GM12892 (cell line): ENCODE measurements at regions not wholly inside any gene's neighbourhood (a gene's known extent, or its start where the extent isn't known, plus 50 kb on each side); places are given as distances from the start of the nearest gene placed in this dataset.

Experiments used
- DNase-seq: peaks from one replicate; pipeline ENCODE4 v3.0.0; 2011; ENCODE audit not compliant: insufficient read length
- FAIRE-seq: peaks from 2 replicates; lab custom pipeline; 2011; peaks lifted over from hg19 to GRCh38; lab: Jason Lieb, UNC
- POLR2A ChIP-seq: IDR thresholded peaks from 2 replicates; pipeline ENCODE4 v1.6.1; 2011; ENCODE audit warnings: low read depth, low read length, control low read depth
- POLR2AphosphoS5 ChIP-seq: IDR thresholded peaks from 2 replicates; pipeline ENCODE4 v1.6.1; 2011; ENCODE audit warnings: low read depth, low read length, control low read depth
- TAF1 ChIP-seq: IDR thresholded peaks from 2 replicates; pipeline ENCODE4 v1.6.1; 2011; ENCODE audit warnings: low read depth, mild to moderate bottlenecking, control low read depth, low read length, borderline replicate concordance

- FAIRE-seq (no peak), DNase-seq (no peak)
- no peak for TF ChIP-seq POLR2AphosphoS5
Measured at GRCh38 chr7:85641331-85641730, 454.5 kb upstream of the SEMA3D start.

- TF ChIP-seq POLR2AphosphoS5 (no peak), POLR2A (no peak), TAF1 (no peak)
- FAIRE-seq, result no peak
- no peak for DNase-seq
Measured at GRCh38 chr7:85638394-85638793, 451.5 kb upstream of the SEMA3D start.

DNA sequence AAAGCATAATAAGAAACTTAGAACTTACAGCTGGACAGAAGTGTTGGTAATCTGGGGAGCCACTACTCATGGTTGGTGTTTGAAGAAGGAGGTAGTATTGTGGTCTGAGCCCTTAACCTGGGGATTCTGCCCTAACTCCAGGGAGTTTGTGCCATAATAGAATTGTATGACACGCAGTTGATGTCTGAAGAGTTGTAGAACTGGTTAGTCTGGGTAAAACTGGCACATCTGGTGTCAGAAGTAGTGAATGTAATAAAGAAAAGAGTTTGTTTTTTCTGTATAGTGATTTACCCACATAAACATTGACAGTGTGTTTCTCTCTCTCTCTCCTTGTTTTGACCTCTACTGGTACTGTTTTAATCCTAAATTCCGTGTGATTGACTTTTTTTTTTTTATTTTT, 448.1 kb upstream of the SEMA3D start:
- no peak for TF ChIP-seq POLR2AphosphoS5
- TF ChIP-seq TAF1, result no peak
- TF ChIP-seq POLR2A, result no peak
- DNase-seq, result no peak
- no peak for FAIRE-seq

DNA sequence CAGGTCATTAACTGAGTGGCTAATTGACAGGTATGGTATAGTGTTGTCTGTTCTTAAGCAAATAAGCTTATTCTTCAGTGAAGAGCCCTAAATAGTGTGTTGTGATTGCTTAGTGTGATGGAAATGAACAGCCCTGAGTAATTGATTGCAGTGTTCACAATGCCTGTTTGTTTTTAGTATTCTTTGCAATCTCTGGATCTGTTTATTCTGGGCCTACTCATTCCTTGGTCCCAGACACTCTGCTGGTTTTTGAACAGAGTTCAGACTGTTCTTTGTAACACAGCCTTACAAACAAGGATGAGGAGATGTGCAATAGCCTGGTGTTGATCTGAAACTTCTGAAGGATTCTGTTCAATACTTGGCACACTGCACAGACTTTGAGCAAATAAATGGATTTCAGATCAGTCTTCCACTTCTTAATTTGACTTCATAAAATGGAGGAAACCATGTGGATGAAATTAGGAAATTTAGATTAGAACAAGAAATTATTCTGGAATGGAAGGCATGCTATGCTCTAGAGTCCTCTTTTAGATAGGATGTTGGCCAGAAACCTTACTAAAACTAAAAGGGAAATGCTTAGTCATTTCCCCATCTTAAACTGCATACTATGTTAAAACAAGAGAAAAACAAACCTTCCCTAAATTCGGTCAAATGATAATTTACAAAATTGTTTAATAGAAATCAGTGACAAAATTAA, 444.2 kb upstream of the SEMA3D start:
- DNase-seq (no peak), FAIRE-seq (no peak)
- TF ChIP-seq POLR2AphosphoS5 (no peak), TAF1 (no peak), POLR2A (no peak)

GRCh38 chr7:85627791-85628586, 441.1 kb upstream of the SEMA3D start:
- DNase-seq (no peak), FAIRE-seq (no peak)
- TF ChIP-seq POLR2A, result no peak
- TF ChIP-seq TAF1, result no peak
- TF ChIP-seq POLR2AphosphoS5, result no peak

DNA sequence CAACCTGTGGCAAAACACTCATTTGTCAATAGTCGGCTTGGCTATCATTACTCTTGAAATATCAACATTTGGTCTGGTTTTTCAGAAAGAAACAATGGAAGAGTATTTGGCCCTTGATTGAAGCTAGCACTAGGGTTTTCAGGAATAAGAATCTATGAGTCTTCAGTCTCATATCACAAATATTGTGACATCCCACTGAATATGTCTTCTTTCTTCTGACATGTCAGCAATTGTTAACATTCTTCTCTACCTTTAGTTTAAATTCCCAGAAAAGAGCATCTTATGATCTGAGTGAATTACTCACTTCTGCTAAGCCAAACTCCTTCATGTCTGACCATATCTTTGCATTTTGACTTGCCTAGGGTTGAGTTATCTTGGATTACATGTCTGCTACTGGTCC, 435.2 kb upstream of the SEMA3D start:
- FAIRE-seq (no peak), DNase-seq (no peak)
- no peak for TF ChIP-seq POLR2A
- TF ChIP-seq POLR2AphosphoS5, result no peak
- TF ChIP-seq TAF1, result no peak

- no peak for FAIRE-seq
- no peak for DNase-seq
Measured at GRCh38 chr7:85620936-85621685, 434.3 kb upstream of the SEMA3D start.

DNA sequence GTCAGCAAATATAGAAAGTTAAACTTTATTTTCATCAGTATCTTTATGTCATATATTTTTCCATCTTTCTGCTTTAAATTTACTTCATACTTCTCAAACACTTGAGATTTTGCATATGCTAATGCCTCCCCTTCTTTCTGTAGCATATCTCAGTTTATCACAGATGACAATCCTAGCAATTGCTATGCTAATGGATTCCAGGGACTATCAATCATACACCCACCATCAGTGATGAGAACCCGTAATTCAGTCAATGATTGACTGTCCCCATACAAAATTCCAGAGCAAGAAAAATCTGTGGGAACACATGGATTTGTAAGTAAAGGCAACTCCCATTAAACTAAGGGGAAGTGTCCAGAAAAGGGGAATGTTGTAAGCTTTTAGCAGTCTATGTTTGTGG, 432.4 kb upstream of the SEMA3D start:
- TF ChIP-seq POLR2AphosphoS5 (no peak), POLR2A (no peak), TAF1 (no peak)
- no peak for FAIRE-seq
- no peak for DNase-seq

More at GRCh38 chr7:85620936-85621685, 434.3 kb upstream of the SEMA3D start:
- no peak for TF ChIP-seq POLR2AphosphoS5
- no peak for TF ChIP-seq POLR2A

DNA sequence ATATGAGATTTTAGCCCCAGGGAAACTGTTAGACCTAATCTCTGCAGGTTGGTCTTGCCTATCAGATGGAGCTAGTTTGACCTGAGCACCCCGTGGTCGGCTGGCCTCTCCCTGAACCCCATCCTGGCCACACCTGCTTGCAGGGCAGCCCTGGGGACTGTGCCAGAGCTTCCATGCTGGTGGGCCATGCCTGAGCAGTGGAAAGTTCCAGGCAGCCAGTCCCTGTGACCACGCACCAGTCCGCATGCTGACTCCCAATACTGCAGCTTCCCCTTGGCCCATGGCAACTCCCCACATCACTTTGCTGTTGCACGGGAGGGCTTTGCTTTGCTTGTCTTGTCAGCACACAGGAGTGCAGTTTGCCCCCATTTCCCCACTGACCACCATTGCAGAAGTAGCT, 427.8 kb upstream of the SEMA3D start:
- no peak for DNase-seq
- TF ChIP-seq POLR2A, result no peak
- no peak for TF ChIP-seq TAF1
- TF ChIP-seq POLR2AphosphoS5, result no peak
- no peak for FAIRE-seq

- TF ChIP-seq POLR2AphosphoS5, result no peak
- no peak for TF ChIP-seq POLR2A
- TF ChIP-seq TAF1, result no peak
- no peak for FAIRE-seq
Measured at GRCh38 chr7:85612514-85612913, 425.7 kb upstream of the SEMA3D start.

DNA sequence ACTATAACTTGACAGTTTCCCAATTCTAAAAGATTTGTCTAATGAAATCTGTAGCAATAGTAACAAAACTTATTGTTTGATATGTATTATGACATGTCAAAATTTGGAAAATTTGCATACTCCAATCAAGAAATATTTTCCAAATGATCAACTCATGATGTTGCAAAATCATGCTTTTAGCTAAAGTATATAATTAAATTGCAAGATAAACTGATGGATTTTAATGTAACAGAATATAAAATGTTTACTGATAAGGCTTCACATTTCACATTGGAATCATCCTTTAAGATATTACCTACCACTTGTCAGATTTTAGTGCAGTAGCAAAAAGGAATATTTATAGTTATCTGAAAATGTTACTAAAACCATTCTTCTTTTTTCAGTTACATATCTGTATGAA, 421.9 kb upstream of the SEMA3D start:
- FAIRE-seq, result no peak
- no peak for DNase-seq

More at GRCh38 chr7:85612514-85612913, 425.7 kb upstream of the SEMA3D start:
- no peak for DNase-seq

More for the DNA sequence above, 421.9 kb upstream of the SEMA3D start:
- TF ChIP-seq POLR2AphosphoS5, result no peak
- no peak for TF ChIP-seq TAF1
- no peak for TF ChIP-seq POLR2A
